ENCODE measurements at regions not wholly inside any gene's neighbourhood (a gene's known extent, or its start where the extent isn't known, plus 50 kb on each side); places are given as distances from the start of the nearest gene placed in this dataset.
"Not testable (repeated sequence)": the region's sequence is repeated elsewhere in the genome, so short reads cannot be mapped to it uniquely, and the experiment has no call there.

DNA sequence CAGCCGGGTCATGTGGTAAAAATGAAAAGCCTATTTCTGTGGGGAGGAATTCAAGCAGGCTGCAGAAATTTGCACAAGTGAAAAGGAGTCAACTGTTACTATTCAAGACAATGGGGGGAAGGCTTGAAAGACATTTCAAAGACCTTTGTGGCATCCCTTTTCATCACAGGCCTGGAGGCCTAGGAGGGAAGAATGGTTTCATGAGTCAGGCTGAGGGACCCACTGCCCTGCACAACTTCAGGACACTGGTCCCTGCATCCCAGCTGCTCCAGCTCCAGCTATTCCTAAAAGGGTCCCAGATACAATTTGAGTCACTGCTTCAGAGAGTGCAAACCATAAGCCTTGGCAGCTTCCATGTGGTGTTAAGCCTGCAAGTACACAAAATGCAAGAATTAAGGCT, 85.3 kb upstream of the POU3F4 start (continued):
- TF ChIP-seq, protein P1, sequence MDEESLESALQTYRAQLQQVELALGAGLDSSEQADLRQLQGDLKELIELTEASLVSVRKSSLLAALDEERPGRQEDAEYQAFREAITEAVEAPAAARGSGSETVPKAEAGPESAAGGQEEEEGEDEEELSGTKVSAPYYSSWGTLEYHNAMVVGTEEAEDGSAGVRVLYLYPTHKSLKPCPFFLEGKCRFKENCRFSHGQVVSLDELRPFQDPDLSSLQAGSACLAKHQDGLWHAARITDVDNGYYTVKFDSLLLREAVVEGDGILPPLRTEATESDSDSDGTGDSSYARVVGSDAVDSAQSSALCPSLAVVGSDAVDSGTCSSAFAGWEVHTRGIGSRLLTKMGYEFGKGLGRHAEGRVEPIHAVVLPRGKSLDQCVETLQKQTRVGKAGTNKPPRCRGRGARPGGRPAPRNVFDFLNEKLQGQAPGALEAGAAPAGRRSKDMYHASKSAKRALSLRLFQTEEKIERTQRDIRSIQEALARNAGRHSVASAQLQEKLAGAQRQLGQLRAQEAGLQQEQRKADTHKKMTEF (CRISPR knock-in tag; IDR thresholded peaks at IDR 0.05), result no peak
- TF ChIP-seq, protein P2, sequence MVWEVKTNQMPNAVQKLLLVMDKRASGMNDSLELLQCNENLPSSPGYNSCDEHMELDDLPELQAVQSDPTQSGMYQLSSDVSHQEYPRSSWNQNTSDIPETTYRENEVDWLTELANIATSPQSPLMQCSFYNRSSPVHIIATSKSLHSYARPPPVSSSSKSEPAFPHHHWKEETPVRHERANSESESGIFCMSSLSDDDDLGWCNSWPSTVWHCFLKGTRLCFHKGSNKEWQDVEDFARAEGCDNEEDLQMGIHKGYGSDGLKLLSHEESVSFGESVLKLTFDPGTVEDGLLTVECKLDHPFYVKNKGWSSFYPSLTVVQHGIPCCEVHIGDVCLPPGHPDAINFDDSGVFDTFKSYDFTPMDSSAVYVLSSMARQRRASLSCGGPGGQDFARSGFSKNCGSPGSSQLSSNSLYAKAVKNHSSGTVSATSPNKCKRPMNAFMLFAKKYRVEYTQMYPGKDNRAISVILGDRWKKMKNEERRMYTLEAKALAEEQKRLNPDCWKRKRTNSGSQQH (CRISPR knock-in tag; IDR thresholded peaks at IDR 0.05; ENCODE audit: low read depth), result no peak

DNA sequence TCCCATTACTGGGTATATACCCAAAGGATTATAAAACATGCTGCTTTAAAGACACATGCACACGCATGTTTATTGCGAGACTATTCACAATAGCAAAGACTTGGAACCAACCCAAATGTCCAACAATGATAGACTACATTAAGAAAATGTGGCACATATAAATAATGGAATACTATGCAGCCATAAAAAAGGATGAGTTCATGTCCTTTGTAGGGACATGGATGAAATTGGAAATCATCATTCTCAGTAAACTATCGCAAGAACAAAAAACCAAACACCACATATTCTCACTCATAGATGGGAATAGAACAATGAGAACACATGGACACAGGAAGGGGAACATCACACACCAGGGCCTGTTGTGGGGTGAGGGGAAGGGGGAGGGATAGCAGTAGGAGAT, 65.5 kb upstream of the POU3F4 start:
- H3K9me3 ChIP-seq (ENCODE audit: low read length); H4K20me1 ChIP-seq (ENCODE audit: insufficient read depth, low read length); DNase-seq (ENCODE audit: low spot score); FAIRE-seq; in situ Hi-C loops (cut with HindIII; ENCODE audit: extremely low pct_ligation_motif_present, low pct_unique_long_range_greater_than_20kb); H3K4me2 ChIP-seq (ENCODE audit: low read depth, low read length); BruUV-seq (replicated peaks); ATAC-seq; intact Hi-C loops (cut with micrococcal nuclease; ENCODE audit: unreplicated experiment); H3K27me3 ChIP-seq (ENCODE audit: control insufficient read depth in 1 of 2, insufficient read depth in 2 of 2, low read length in 2 of 2); H3K9ac ChIP-seq (ENCODE audit: insufficient read depth, low read depth, low read length); H3K79me2 ChIP-seq (ENCODE audit: insufficient read depth, low read length); H3K4me1 ChIP-seq (ENCODE audit: insufficient read depth, low read length); H2AFZ ChIP-seq (ENCODE audit: low read length); H3K27ac ChIP-seq (ENCODE audit: extremely low read length, insufficient read depth, low read length); H3K4me3 ChIP-seq (replicated peaks in 1 of 3; ENCODE audit: insufficient read depth in 1 of 3, low read depth in 2 of 3, low read length in 3 of 3); H3K36me3 ChIP-seq (replicated peaks in 1 of 2; ENCODE audit: control insufficient read depth in 1 of 2, insufficient read depth in 2 of 2, low read length in 2 of 2); CTCF ChIA-PET (ENCODE audit: low intra/inter-chr PET ratio, low total read pairs); POLR2A ChIA-PET: not testable (repeated sequence)
- WGBS (ENCODE audit: low lambda C conversion rate), result 6% methylated on average over 3 of the region's 3 CpGs

DNA sequence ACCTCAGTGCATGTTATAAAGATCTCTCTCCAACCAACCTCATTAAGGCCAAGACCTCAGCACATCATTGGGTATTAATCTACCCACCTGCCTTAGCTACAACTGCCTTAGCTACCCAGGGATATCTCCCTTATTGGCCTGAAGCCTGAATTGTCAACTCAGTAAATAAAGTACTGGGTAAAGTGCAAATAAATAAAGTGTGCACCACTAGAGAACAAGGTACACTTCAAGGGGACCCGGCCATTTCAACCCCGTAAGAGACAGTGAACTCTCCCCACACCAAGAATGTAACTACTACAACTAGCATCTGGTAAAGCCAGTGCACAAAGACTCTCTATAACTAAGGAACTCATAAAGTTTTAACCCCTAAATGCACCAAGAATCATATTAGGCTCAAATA, 61.7 kb upstream of the POU3F4 start:
- Histone ChIP-seq H3K9ac (ENCODE audit: insufficient read depth, low read depth, low read length) (no peak overlapping the region), H3K4me2 (ENCODE audit: low read depth, low read length) (no peak overlapping the region), H3K4me1 (ENCODE audit: insufficient read depth, low read length) (no peaks in the 10 kb centered on the region), H2AFZ (ENCODE audit: low read length) (no peak overlapping the region), H3K4me3 (replicated peaks in 1 of 3; ENCODE audit: insufficient read depth in 1 of 3, low read depth in 2 of 3, low read length in 3 of 3) (no peak overlapping the region), H4K20me1 (ENCODE audit: insufficient read depth, low read length) (no peaks in the 10 kb centered on the region), H3K27ac (ENCODE audit: extremely low read length, insufficient read depth, low read length) (no peak overlapping the region), H3K27me3 (ENCODE audit: control insufficient read depth in 1 of 2, insufficient read depth in 2 of 2, low read length in 2 of 2) (no peaks in the 10 kb centered on the region), H3K9me3 (ENCODE audit: low read length) (no peaks in the 10 kb centered on the region; the same call in none of the 2 replicates), H3K79me2 (ENCODE audit: insufficient read depth, low read length) (no peaks in the 10 kb centered on the region), H3K36me3 (replicated peaks in 1 of 2; ENCODE audit: control insufficient read depth in 1 of 2, insufficient read depth in 2 of 2, low read length in 2 of 2) (no peaks in the 10 kb centered on the region)
- ChIA-PET CTCF (ENCODE audit: low intra/inter-chr PET ratio, low total read pairs) (no interaction called here), POLR2A (no interaction called here)
- TF ChIP-seq ZBTB8A (CRISPR knock-in tag; IDR thresholded peaks at IDR 0.05; ENCODE audit: borderline replicate concordance, low read depth) (no peak), FOXK2 (IDR thresholded peaks at IDR 0.05) (no peak), ZNF33B (CRISPR knock-in tag; IDR thresholded peaks at IDR 0.05) (no peak), ZNF670 (CRISPR knock-in tag; IDR thresholded peaks at IDR 0.05; ENCODE audit: borderline replicate concordance) (no peak), ZFP36 (IDR thresholded peaks at IDR 0.05; ENCODE audit: borderline replicate concordance, low read depth, low read length, partially characterized antibody) (no peak), CREM (IDR thresholded peaks at IDR 0.05) (no peak), CREM (CRISPR knock-in tag; IDR thresholded peaks at IDR 0.05) (no peak), BRD4 (CRISPR knock-in tag; IDR thresholded peaks at IDR 0.05) (no peak), RFXANK (CRISPR knock-in tag; IDR thresholded peaks at IDR 0.05) (no peak)
- TF ChIP-seq, protein P3, sequence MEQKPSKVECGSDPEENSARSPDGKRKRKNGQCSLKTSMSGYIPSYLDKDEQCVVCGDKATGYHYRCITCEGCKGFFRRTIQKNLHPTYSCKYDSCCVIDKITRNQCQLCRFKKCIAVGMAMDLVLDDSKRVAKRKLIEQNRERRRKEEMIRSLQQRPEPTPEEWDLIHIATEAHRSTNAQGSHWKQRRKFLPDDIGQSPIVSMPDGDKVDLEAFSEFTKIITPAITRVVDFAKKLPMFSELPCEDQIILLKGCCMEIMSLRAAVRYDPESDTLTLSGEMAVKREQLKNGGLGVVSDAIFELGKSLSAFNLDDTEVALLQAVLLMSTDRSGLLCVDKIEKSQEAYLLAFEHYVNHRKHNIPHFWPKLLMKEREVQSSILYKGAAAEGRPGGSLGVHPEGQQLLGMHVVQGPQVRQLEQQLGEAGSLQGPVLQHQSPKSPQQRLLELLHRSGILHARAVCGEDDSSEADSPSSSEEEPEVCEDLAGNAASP (CRISPR knock-in tag; IDR thresholded peaks at IDR 0.05; ENCODE audit: borderline replicate concordance), result no peak
- no peak for DNase-seq (ENCODE audit: low spot score)
- no peak for FAIRE-seq
- BruUV-seq (replicated peaks), result no TSS peak
- 0% methylated on average over 2 of the region's 2 CpGs for WGBS (ENCODE audit: low lambda C conversion rate)
- ATAC-seq, result no peak
- intact Hi-C loops (cut with micrococcal nuclease; ENCODE audit: unreplicated experiment) (no loop called here), in situ Hi-C loops (cut with HindIII; ENCODE audit: extremely low pct_ligation_motif_present, low pct_unique_long_range_greater_than_20kb) (no loop called here)

Data from HepG2 (cell line).